NCI-H2107 treated with DMSO at 0.1 percent for 48 hours (cell line): ENCODE measurements at regions not wholly inside any gene's neighbourhood (a gene's known extent, or its start where the extent isn't known, plus 50 kb on each side); places are given as distances from the start of the nearest gene placed in this dataset.

Source experiments
- DNase-seq: peaks from one replicate; lab custom pipeline; 2025; ENCODE audit not compliant: unreplicated experiment; lab: John Stamatoyannopoulos, UW

GRCh38 chr3:10695595-10696285, 120.3 kb upstream of the SLC6A11 start:
- DNase-seq = no peak

GRCh38 chr3:10697918-10698317, 118.1 kb upstream of the SLC6A11 start:
- DNase-seq = no peak

- DNase-seq = no peak
Observed at GRCh38 chr3:10700821-10701220, 115.2 kb upstream of the SLC6A11 start.

- no peak for DNase-seq
Observed at GRCh38 chr3:10702961-10703740, 112.9 kb upstream of the SLC6A11 start.

- DNase-seq = no peak
Observed at GRCh38 chr3:10703875-10704274, 112.2 kb upstream of the SLC6A11 start.

DNA sequence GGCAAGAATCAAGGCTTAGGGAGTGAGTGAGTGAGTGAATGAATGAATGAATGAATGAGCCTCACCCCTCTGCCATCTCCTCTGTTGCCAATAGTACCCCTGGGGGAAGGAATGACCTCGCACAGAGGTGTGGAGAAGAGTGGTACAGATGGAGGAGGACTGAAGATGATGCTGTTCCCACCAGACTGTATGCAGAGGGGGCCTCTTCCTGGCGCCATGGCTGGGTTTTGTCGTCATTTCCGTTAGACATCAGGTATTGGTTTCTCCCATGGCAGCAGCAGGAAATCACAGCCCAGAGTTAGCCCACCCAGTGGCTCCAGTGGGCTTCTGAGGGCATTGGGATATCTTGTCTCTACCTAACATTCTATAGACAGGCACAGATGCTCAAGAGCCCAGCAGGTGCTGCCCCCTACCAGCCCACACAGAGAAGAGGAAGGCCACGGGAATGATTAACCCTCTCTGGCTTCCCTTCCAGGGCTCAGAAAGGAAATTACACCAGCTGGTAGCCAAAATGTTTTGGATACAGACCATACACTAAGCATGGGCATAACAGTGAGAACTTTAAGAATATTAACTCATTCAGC, 109.8 kb upstream of the SLC6A11 start:
- no peak for DNase-seq

DNA sequence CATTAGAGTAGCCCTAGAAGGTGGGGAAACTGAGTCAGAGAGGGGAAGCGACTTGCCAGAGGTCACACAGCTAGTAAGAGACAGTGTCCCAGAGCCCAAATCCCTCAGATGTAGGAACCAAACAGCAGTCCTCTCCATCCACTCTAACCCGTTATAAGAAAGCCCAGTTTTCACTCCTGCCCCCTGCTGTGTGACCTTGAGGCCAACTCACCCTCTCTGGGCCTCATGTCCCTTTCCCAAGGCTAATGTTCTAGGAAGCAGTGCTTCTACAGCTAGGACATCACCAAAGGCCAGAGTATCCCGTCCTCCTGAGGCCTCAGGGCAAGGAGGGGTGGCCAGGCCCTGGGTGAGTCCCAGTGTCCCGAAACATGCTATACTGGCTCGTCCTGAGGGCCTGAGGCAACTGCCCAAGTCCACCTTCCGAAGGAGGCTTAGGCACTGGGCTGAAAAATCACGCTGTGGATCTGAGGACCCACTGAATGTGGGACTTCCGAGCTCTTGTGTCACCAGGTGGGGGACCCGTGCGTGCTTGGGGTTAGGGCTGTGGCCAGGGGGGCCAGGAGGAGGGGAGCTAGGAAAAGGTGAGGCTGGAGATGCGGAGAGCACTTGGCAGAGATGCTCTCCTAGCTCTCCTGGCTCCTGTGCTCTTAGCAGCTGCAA, 109.2 kb upstream of the SLC6A11 start:
- DNase-seq = no peak

- DNase-seq = no peak
Observed at GRCh38 chr3:10707400-10708215, 108.4 kb upstream of the SLC6A11 start.

DNA sequence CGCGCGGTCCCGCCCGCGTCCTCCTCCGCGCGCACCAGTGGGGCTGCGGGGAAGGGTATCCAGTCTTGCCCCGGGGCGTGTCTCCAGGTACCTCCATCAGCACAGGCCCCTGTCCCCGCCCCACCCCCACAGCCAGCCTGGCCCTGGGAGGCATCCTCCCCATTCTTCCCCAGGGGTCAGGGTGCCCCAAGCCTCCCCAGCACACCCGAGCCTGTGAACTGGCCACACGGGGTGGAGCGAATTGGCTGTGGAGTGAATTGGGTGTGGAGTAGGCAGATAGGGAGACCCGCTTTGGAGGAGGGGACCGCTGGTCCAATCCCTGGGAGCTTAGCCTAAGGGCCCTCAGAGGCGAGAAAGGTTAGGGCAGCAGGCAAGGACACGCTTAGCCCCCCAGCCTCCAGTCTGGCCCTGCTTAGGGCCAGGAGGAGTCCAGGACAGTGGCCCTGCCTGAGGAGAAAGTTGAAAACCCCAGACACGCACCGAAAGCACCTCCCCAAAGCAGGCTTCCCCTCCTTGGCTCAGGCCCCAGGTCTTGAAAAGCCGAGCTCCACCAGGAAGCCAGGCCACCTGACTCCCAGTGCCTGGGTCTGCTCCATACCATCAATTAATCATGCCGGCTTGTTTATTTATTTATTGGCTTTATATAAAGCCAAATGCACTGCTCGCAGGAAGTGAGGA, 107.7 kb upstream of the SLC6A11 start:
- DNase-seq = no peak

DNA sequence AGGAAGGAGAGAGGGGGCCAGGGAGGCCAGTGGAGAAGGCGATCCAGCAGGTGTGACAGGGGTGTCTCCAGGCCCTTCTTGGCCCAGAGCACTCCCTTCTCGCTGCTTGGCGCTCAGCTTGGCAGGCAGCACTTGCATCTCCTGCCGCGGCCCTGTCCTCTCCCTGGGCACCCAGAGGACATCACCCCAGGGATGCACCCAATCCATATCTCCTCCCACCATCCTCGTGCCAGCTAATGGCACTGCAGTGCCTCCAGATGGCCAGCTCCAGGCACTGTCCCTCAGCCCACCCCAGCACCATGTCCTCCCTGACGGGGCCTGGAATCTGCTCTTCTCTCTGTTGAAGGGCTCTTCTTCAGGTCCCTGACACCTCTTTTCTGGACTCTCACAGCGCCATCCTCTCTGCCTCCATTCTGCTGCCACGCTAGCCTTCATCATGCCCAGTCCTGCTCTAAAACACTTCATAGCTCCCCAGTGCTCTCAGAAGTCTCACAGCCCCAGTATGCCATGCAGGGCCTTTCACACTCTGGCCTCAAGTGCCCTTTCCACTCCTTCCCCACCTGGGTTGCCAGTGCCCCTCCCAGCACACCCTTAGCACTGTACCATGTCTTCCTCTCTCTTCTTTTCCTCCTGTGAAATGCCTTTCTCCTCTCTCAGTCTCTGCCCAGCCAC, 106.8 kb upstream of the SLC6A11 start:
- DNase-seq = no peak

DNA sequence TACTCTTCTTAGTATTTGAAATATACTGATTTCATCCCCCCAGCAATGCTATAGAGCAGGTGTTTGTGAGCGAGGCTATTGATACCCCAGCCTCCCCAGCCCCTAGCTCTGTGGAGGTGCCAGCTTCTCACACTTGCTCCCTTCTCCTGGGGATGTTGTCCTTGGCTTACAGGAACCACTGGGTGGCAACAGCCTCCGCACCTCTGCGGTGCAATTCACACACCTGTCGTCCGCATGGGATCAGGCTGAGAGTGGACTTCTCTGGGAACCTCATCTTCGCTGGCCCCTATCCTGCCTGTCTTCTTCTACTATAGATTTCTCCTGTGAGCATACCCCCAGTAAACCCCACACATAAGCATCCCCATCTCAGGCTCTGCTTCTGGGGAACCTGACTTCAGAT, 103.9 kb upstream of the SLC6A11 start:
- DNase-seq = no peak

- no peak for DNase-seq
Observed at GRCh38 chr3:10713656-10714055, 102.4 kb upstream of the SLC6A11 start.

DNA sequence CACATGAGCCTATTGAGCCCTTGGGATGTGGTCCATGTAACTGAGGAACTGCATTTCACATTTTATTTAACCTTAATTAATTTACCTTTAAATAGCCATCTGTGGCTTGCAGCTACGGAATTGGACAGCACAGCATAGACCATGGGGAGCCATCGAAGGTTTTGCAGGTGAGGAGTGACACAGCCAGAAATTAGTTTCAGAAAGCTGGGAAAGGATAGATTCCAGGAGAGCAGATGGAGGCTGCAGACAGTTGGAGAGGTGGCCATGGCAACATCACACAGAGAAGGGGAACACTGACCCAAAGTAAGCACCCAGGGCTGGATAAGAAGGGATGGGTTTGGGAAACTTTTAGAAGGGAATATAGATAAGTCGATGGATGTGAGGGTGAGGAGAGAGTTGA, 100.1 kb upstream of the SLC6A11 start:
- no peak for DNase-seq

- DNase-seq = no peak
Observed at GRCh38 chr3:10716964-10717363, 99.1 kb upstream of the SLC6A11 start.

DNA sequence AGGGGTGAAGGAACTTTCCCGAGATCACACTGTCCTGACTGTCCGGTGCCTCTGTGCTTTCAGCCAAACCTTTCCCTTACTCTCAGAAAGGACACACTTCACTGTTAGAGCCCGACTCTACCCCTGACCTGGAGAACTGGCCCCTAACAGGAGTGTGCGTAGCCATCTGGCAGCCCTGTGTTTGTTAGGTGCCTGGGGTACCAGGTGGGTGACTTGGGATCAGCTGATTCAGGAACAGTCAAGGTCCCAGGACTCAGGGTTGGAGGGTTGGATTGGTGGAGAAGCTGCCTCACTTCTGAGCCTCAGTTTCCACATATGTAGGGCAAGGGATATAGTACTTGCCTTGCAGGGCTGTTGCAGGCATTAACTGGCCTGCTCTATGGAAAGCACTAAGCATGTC, 98.3 kb upstream of the SLC6A11 start:
- no peak for DNase-seq

DNA sequence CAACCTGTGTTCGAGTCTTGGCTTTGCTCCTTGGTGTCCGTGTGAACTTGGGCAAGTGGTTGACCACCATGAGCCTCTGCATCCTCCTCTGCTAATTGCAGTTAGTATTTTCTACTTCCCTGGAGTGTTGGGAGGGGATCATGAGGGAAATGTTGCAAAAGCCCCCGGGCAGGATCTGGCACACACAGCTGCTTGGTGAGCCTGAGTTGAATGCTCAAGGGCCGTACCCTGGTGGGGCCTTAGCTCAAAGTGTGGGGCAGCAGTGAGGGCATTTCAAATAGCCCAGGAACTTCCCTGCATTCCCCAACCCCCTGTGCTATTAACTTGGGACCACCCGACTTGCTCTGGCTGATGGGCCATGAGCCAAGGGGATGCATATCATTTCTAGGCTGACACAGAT, 94.9 kb upstream of the SLC6A11 start:
- DNase-seq = no peak

- no peak for DNase-seq
Observed at GRCh38 chr3:10722911-10723310, 93.1 kb upstream of the SLC6A11 start.

- DNase-seq = no peak
Observed at GRCh38 chr3:10723991-10724390, 92.0 kb upstream of the SLC6A11 start.

DNA sequence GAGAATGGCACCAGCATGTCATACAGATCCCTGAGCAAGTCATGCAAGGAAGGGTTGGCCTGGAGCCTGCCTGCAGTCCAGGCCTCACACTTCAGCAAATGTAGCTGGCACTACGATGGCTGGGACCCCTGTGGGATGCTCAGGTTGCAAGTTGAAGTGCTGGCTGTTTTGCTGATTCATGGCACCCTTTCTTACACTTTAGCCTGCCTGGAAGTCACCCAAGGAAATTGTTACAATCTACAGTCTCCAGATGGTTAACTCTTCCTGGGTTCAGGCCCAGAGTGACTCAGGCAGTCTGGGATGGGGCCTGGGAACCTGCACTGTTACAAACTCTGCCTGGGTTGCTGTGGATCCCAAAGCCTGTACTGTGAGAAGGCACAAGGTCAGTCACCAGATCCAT, 91.0 kb upstream of the SLC6A11 start:
- no peak for DNase-seq

DNA sequence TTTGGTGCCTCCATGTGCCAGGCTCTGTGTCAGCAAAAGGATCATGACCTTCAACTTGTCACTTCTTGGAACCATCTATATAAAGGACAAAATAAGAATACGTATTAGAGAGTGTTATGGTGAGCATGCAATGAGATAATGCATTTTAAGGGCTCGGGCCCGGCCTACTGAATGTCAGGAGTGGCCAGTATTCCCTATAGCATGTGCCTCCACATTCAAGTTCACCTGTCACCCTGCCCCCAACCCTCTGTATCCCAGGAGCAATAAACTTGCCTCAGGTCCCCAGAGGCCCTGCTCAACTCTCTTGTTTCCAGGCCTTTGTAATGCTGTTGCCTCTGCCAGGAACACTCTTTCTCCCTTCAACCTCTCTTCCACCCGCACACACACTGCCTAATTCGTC, 90.2 kb upstream of the SLC6A11 start:
- DNase-seq = no peak
